IMR-90 (cell line): ENCODE measurements at regions not wholly inside any gene's neighbourhood (a gene's known extent, or its start where the extent isn't known, plus 50 kb on each side); places are given as distances from the start of the nearest gene placed in this dataset.

Source experiments
- ATAC-seq: fragments of 200-7000 bp; cut with Tn5 transposase; 2 replicates; pipeline ENCODE4 v1.9.1; 2020; ENCODE audit warnings: low read depth, mild to moderate bottlenecking, moderate library complexity
- BruUV-seq: library from RNA; stranded (reverse); fragments of 400-500 nt; replicated peaks from 2 replicates; lab custom pipeline; 2021; lab: Mats Ljungman, UMichigan
- CTCF ChIA-PET: fragments of 300-600 bp; formaldehyde crosslinking; extraction: SDS; loops from one replicate; lab custom pipeline; 2021; ENCODE audit warnings: antibody characterized with exemption; lab: Yijun Ruan, JAX
- POLR2A ChIA-PET: fragments of 300-600 bp; sonication (Branson Sonifier 250); formaldehyde crosslinking; loops from one replicate; lab custom pipeline; 2022; ENCODE audit warnings: antibody characterized with exemption; ENCODE audit not compliant: unreplicated experiment; lab: Charles Lee
- DNase-seq: peaks from one replicate; pipeline ENCODE4 v3.0.0; 2013
- H2AFZ ChIP-seq: replicated peaks from 2 replicates; pipeline ENCODE3; 2013; ENCODE audit warnings: low read length, mild to moderate bottlenecking; ENCODE audit not compliant: poor library complexity
- H2AK5ac ChIP-seq: 2 replicates; pipeline ENCODE4 v1.6.1; 2013; ENCODE audit warnings: low read depth, low read length, inconsistent platforms
- H2AK9ac ChIP-seq: replicated peaks from 2 replicates; pipeline ENCODE3; 2013; ENCODE audit warnings: mild to moderate bottlenecking, low read depth, low read length, moderate library complexity; ENCODE audit not compliant: poor library complexity
- H2BK120ac ChIP-seq: 2 replicates; pipeline ENCODE4 v1.6.1; 2013; ENCODE audit warnings: low read depth, low read length, inconsistent platforms
- H2BK15ac ChIP-seq: 3 replicates; pipeline ENCODE4 v1.6.1; 2013; ENCODE audit warnings: low read depth, low read length, inconsistent platforms
- H2BK20ac ChIP-seq: 2 replicates; pipeline ENCODE4 v1.6.1; 2013; ENCODE audit warnings: low read depth, mild to moderate bottlenecking, inconsistent platforms, low read length, moderate library complexity
- H2BK5ac ChIP-seq: 2 replicates; pipeline ENCODE4 v1.6.1; 2013; ENCODE audit warnings: mild to moderate bottlenecking, low read depth, low read length, inconsistent platforms; ENCODE audit not compliant: poor library complexity, severe bottlenecking
- H3K14ac ChIP-seq: replicated peaks from 2 replicates; pipeline ENCODE4 v1.6.1; 2013; ENCODE audit warnings: low read depth, low read length, inconsistent platforms
- H3K18ac ChIP-seq: 2 replicates; pipeline ENCODE4 v1.6.1; 2013; ENCODE audit warnings: low read depth, low read length, control low read depth
- H3K23ac ChIP-seq: 2 replicates; pipeline ENCODE4 v1.6.1; 2013; ENCODE audit warnings: low read depth, low read length, inconsistent platforms
- H3K27ac ChIP-seq: 2 replicates; pipeline ENCODE4 v1.5.1; 2013; ENCODE audit warnings: mild to moderate bottlenecking, control low read depth, low read length; ENCODE audit not compliant: insufficient read depth
- H3K27me3 ChIP-seq: 2 replicates; pipeline ENCODE4 v1.6.1; 2013; ENCODE audit warnings: low read length; ENCODE audit not compliant: control insufficient read depth, insufficient read depth
- H3K36me3 ChIP-seq: 2 replicates; pipeline ENCODE4 v1.6.1; 2013; ENCODE audit warnings: low read length, mixed read lengths; ENCODE audit not compliant: control insufficient read depth, insufficient read depth
- H3K4ac ChIP-seq: 2 replicates; pipeline ENCODE4 v1.6.1; 2013; ENCODE audit warnings: low read depth, low read length, inconsistent platforms
- H3K4me1 ChIP-seq: 2 replicates; pipeline ENCODE4 v1.6.1; 2013; ENCODE audit warnings: low read length, mixed read lengths; ENCODE audit not compliant: control insufficient read depth, insufficient read depth
- H3K4me2 ChIP-seq: 2 replicates; pipeline ENCODE4 v1.6.1; 2013; ENCODE audit warnings: low read depth, mild to moderate bottlenecking, control low read depth, low read length, moderate library complexity
- H3K4me3 ChIP-seq: 2 replicates; pipeline ENCODE4 v1.5.1; 2013; ENCODE audit warnings: low read depth, mild to moderate bottlenecking, control low read depth, low read length, moderate library complexity; ENCODE audit not compliant: insufficient read depth
- H3K56ac ChIP-seq: 2 replicates; pipeline ENCODE4 v1.6.1; 2013; ENCODE audit warnings: low read length, inconsistent platforms; ENCODE audit not compliant: insufficient read depth; ENCODE audit errors: extremely low read depth
- H3K79me1 ChIP-seq, 2 experiments: 2 replicates each; pipeline ENCODE4 v1.6.1; 2013; ENCODE audit warnings: low read length in 2 of 2, inconsistent platforms in 1 of 2, low read depth in 1 of 2
- H3K9ac ChIP-seq: 2 replicates; pipeline ENCODE4 v1.6.1; 2013; ENCODE audit warnings: low read depth, low read length, control low read depth
- H3K9me1 ChIP-seq: 2 replicates; pipeline ENCODE4 v1.6.1; 2013; ENCODE audit warnings: low read length, inconsistent platforms; ENCODE audit not compliant: insufficient read depth
- H3K9me3 ChIP-seq: 2 replicates; pipeline ENCODE4 v1.6.1; 2013; ENCODE audit warnings: low read length; ENCODE audit not compliant: control insufficient read depth, insufficient read depth
- H4K20me1 ChIP-seq: 2 replicates; pipeline ENCODE4 v1.6.1; 2013; ENCODE audit warnings: low read length, inconsistent platforms; ENCODE audit not compliant: insufficient read depth
- H4K5ac ChIP-seq: 2 replicates; pipeline ENCODE4 v1.6.1; 2013; ENCODE audit warnings: mild to moderate bottlenecking, low read depth, low read length, control low read depth
- H4K8ac ChIP-seq, 2 experiments: 2 replicates each; pipeline ENCODE4 v1.6.1; 2013; ENCODE audit warnings: low read depth in 2 of 2, low read length in 2 of 2, control low read depth in 1 of 2, inconsistent platforms in 1 of 2
- H4K91ac ChIP-seq: 2 replicates; pipeline ENCODE4 v1.6.1; 2013; ENCODE audit warnings: low read depth, low read length, inconsistent platforms; ENCODE audit not compliant: insufficient read depth
- BHLHE40 ChIP-seq: fragments of 150-350 bp; IDR thresholded peaks from 2 replicates; pipeline ENCODE4 v1.6.1; 2016; ENCODE audit warnings: mild to moderate bottlenecking, low read depth, low read length
- CEBPB ChIP-seq: IDR thresholded peaks from 2 replicates; pipeline ENCODE4 v1.6.1; 2012; ENCODE audit warnings: low read depth, low read length, improper control_type of control experiment
- WGBS, 2 experiments: methylation state at CpG; one replicate each; pipeline versions ENCODE4 v1.1.5 to v1.1.7; 2013; ENCODE audit warnings: missing lambda C conversion rate in 2 of 2; ENCODE audit not compliant: insufficient read length in 1 of 2; ENCODE audit errors: extremely low coverage in 2 of 2; 5-methylcytosine and 5-hydroxymethylcytosine counted together
- dilution Hi-C: fragments of 300-500 bp; cut with HindIII; formaldehyde crosslinking; loops from one replicate; pipeline ENCODE4 v1.14.3; 2018; ENCODE audit warnings: low sequenced_read_pairs; ENCODE audit not compliant: unreplicated experiment
- in situ Hi-C: fragments of 300-500 bp; cut with MboI; formaldehyde crosslinking; loops from 3 replicates; pipeline ENCODE4 v1.14.3; 2019; ENCODE audit warnings: low sequenced_read_pairs, inconsistent platforms, mixed read lengths
- intact Hi-C: fragments of 100-400 bp; cut with micrococcal nuclease; formaldehyde crosslinking; loops from 2 replicates; pipeline ENCODE4 v1.10.0; 2022

DNA sequence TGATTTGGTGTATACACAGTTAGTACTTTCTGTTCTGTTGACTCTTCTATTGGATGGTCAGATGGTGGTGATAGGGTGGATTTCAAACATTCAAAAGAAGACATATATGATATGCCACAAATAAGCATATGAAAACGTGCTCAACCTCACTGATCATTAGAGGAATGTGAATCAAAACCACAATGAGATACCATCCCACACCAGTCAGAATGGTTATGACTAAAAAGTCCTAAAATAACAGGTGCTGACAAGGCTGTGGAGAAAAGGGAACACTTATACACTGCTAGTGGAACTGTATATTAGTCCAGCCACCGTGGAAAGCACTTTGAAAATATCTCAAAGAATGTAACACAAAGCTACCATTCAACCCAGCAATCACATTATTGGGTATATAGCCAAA, 425.5 kb downstream of the C12orf50 start:
- no peak overlapping the region for H3K4me2 ChIP-seq
- H3K9ac ChIP-seq, result no peak overlapping the region
- no peaks in the 10 kb centered on the region for H3K27me3 ChIP-seq
- ATAC-seq (no peak), DNase-seq (peak; percentile 6)
- TF ChIP-seq BHLHE40 (peak; percentile 61; the same call in 1 of the 2 replicates), CEBPB (no peak)
- no peak overlapping the region for H3K4ac ChIP-seq
- BruUV-seq, result no TSS peak
- no peak overlapping the region for H3K56ac ChIP-seq
- H4K20me1 ChIP-seq, result no peaks in the 10 kb centered on the region
- no peaks in the 10 kb centered on the region for H3K79me1 ChIP-seq
- H3K23ac ChIP-seq, result no peak overlapping the region
- H3K36me3 ChIP-seq, result no peaks in the 10 kb centered on the region
- no peak overlapping the region for H3K18ac ChIP-seq
- in situ Hi-C loops (no loop called here), intact Hi-C loops (no loop called here), dilution Hi-C loops (no loop called here)
- H3K4me1 ChIP-seq, result no peaks in the 10 kb centered on the region; the same call in 1 of the 2 replicates
- H2AK9ac ChIP-seq, result no peak overlapping the region
- WGBS, 2 experiments, result no CpG with 5 or more reads among the region's 2 CpGs
- no peaks in the 10 kb centered on the region for H3K9me3 ChIP-seq
- H2AFZ ChIP-seq, result no peak overlapping the region
- CTCF ChIA-PET, result no interaction called here
- no peak overlapping the region for H4K5ac ChIP-seq
- no peak overlapping the region for H2BK5ac ChIP-seq
- no peak overlapping the region for H4K91ac ChIP-seq
- no peak overlapping the region for H2BK15ac ChIP-seq
- POLR2A ChIA-PET, result no interaction called here
- no peak overlapping the region for H3K14ac ChIP-seq
- no peak overlapping the region for H2AK5ac ChIP-seq
- no peak overlapping the region for H2BK120ac ChIP-seq
- H3K9me1 ChIP-seq, result no peaks in the 10 kb centered on the region
- no peak overlapping the region for H3K27ac ChIP-seq
- no peak overlapping the region for H3K4me3 ChIP-seq
- H2BK20ac ChIP-seq, result no peak overlapping the region
- H4K8ac ChIP-seq, result no peak overlapping the region
